ENCODE measurements at regions not wholly inside any gene's neighbourhood (a gene's known extent, or its start where the extent isn't known, plus 50 kb on each side); places are given as distances from the start of the nearest gene placed in this dataset.
A peak's percentile ranks its signal among the peaks of the same experiment; 100 is the strongest.

GRCh38 chr5:167442922-167443321 lies 848.5 kb upstream of the WWC1 start:
- no peaks in the 10 kb centered on the region for H3K36me3 ChIP-seq
- H3K9me3 ChIP-seq (ENCODE audit: low read depth) = no peaks in the 10 kb centered on the region
- TF ChIP-seq CTCF (IDR thresholded peaks at IDR 0.05; ENCODE audit: low read depth, low read length) = no peak
- no peak overlapping the region for H3K27ac ChIP-seq
- no peak overlapping the region for H3K4me3 ChIP-seq
- H3K27me3 ChIP-seq = no peaks in the 10 kb centered on the region
- no peaks in the 10 kb centered on the region for H3K4me1 ChIP-seq (ENCODE audit: low read depth)
- DNase-seq (ENCODE audit: low read depth in 1 of 2, low spot score in 1 of 2) = peak in 1 of 2 donors; percentile 0

- H3K27me3 ChIP-seq = no peaks in the 10 kb centered on the region
- no peak for DNase-seq (ENCODE audit: low read depth in 1 of 2, low spot score in 1 of 2)
- H3K9me3 ChIP-seq (ENCODE audit: low read depth) = no peaks in the 10 kb centered on the region
- H3K27ac ChIP-seq = no peak overlapping the region
- H3K4me1 ChIP-seq (ENCODE audit: low read depth) = no peaks in the 10 kb centered on the region
- TF ChIP-seq CTCF (IDR thresholded peaks at IDR 0.05; ENCODE audit: low read depth, low read length) = no peak
- no peak overlapping the region for H3K4me3 ChIP-seq
- H3K36me3 ChIP-seq = no peaks in the 10 kb centered on the region
Measured at GRCh38 chr5:167447466-167448375, 843.7 kb upstream of the WWC1 start.

DNA sequence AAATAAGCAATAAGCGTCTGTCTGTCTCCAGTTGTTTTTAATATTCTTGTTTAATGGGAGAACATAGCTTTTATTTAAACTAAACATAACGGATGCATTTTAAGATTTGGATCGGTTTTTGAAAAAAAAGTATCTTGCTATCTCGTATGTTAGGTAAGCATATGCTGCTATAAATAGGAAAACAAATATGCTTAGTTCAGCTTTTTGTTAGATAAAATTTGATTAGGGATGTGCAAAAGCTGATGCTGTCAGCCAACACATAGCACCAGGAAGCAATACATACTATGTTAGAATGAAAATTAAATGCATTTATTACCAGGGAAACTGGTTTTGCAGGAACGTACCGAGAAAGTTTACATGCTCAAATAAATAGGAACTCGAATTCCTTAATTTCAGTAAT lies 843.1 kb upstream of the WWC1 start:
- no peak for TF ChIP-seq CTCF (IDR thresholded peaks at IDR 0.05; ENCODE audit: low read depth, low read length)
- no peaks in the 10 kb centered on the region for H3K4me1 ChIP-seq (ENCODE audit: low read depth)

GRCh38 chr5:167451076-167451475 lies 840.4 kb upstream of the WWC1 start:
- no peak for TF ChIP-seq CTCF (IDR thresholded peaks at IDR 0.05; ENCODE audit: low read depth, low read length)
- H3K4me1 ChIP-seq (ENCODE audit: low read depth) = no peaks in the 10 kb centered on the region
- no peaks in the 10 kb centered on the region for H3K27me3 ChIP-seq
- no peaks in the 10 kb centered on the region for H3K9me3 ChIP-seq (ENCODE audit: low read depth)
- no peaks in the 10 kb centered on the region for H3K36me3 ChIP-seq
- no peak for DNase-seq (ENCODE audit: low read depth in 1 of 2, low spot score in 1 of 2)
- no peak overlapping the region for H3K27ac ChIP-seq
- H3K4me3 ChIP-seq = no peak overlapping the region

More for the DNA sequence above, 843.1 kb upstream of the WWC1 start:
- no peak overlapping the region for H3K27ac ChIP-seq
- H3K4me3 ChIP-seq = no peak overlapping the region
- no peaks in the 10 kb centered on the region for H3K27me3 ChIP-seq
- H3K9me3 ChIP-seq (ENCODE audit: low read depth) = no peaks in the 10 kb centered on the region
- no peak for DNase-seq (ENCODE audit: low read depth in 1 of 2, low spot score in 1 of 2)
- H3K36me3 ChIP-seq = no peaks in the 10 kb centered on the region

GRCh38 chr5:167452136-167452535 lies 839.3 kb upstream of the WWC1 start:
- no peaks in the 10 kb centered on the region for H3K4me1 ChIP-seq (ENCODE audit: low read depth)
- H3K27me3 ChIP-seq = no peaks in the 10 kb centered on the region
- no peak for TF ChIP-seq CTCF (IDR thresholded peaks at IDR 0.05; ENCODE audit: low read depth, low read length)
- H3K36me3 ChIP-seq = no peaks in the 10 kb centered on the region
- H3K27ac ChIP-seq = no peak overlapping the region
- DNase-seq (ENCODE audit: low read depth in 1 of 2, low spot score in 1 of 2) = no peak
- H3K4me3 ChIP-seq = no peak overlapping the region
- H3K9me3 ChIP-seq (ENCODE audit: low read depth) = no peaks in the 10 kb centered on the region

Data from cardiac muscle cell (in vitro differentiated cells and primary cell).